Common myeloid progenitor, CD34-positive (primary cell): ENCODE measurements at regions not wholly inside any gene's neighbourhood (a gene's known extent, or its start where the extent isn't known, plus 50 kb on each side); places are given as distances from the start of the nearest gene placed in this dataset.

Experiments used
- CTCF ChIA-PET: fragments of 350-600 bp; sonication (Branson Sonifier 250); formaldehyde crosslinking; loops from one replicate; lab custom pipeline; 2021; ENCODE audit warnings: antibody characterized with exemption; lab: Charles Lee
- POLR2A ChIA-PET: fragments of 350-600 bp; sonication (Branson Sonifier 250); formaldehyde crosslinking; loops from one replicate; lab custom pipeline; 2021; ENCODE audit warnings: antibody characterized with exemption; lab: Charles Lee
- DNase-seq, 3 donors: peaks; one replicate each; pipeline versions ENCODE4 v3.0.0 to v3.0.0-alpha.2; 2013
- H3K27ac ChIP-seq, 2 experiments: 1 replicate in 1 of 2; 2 replicates in 1 of 2; pipeline ENCODE4 v1.7.0; 2013; ENCODE audit warnings: inconsistent platforms in 2 of 2, low read length in 2 of 2, mild to moderate bottlenecking in 2 of 2, low read depth in 1 of 2, moderate library complexity in 1 of 2; ENCODE audit not compliant: severe bottlenecking in 2 of 2, insufficient read depth in 1 of 2, poor library complexity in 1 of 2
- H3K27me3 ChIP-seq, 5 experiments: replicated peaks in 2 of 5; 1 replicate in 3 of 5; 2 replicates in 2 of 5; pipeline versions ENCODE4 v1.6.1 to v1.7.0; 2013; ENCODE audit warnings: low read length in 4 of 5, mild to moderate bottlenecking in 2 of 5, moderate library complexity in 2 of 5, inconsistent platforms in 1 of 5; ENCODE audit not compliant: insufficient read depth in 5 of 5, control insufficient read depth in 4 of 5
- H3K36me3 ChIP-seq, 4 experiments: 1 replicate in 2 of 4; 2 replicates in 2 of 4; pipeline versions ENCODE4 v1.6.1 to v1.7.0; 2013; ENCODE audit warnings: low read length in 3 of 4, control low read depth in 1 of 4, mild to moderate bottlenecking in 1 of 4; ENCODE audit not compliant: control insufficient read depth in 4 of 4, insufficient read depth in 4 of 4
- H3K4me1 ChIP-seq, 4 experiments: 1 replicate in 3 of 4; 2 replicates in 1 of 4; pipeline versions ENCODE4 v1.6.1 to v1.7.1; 2013; ENCODE audit warnings: low read length in 3 of 4, mild to moderate bottlenecking in 3 of 4, control low read depth in 1 of 4, inconsistent platforms in 1 of 4, moderate library complexity in 1 of 4; ENCODE audit not compliant: control insufficient read depth in 4 of 4, insufficient read depth in 4 of 4; ENCODE audit errors: control extremely low read depth in 1 of 4
- H3K4me3 ChIP-seq, 7 experiments: 1 replicate in 4 of 7; 2 replicates in 3 of 7; pipeline versions ENCODE4 v1.5.1 to v1.7.0; 2013; ENCODE audit warnings: mild to moderate bottlenecking in 7 of 7, low read length in 6 of 7, moderate library complexity in 6 of 7, inconsistent platforms in 2 of 7, low read depth in 2 of 7, control low read depth in 1 of 7; ENCODE audit not compliant: insufficient read depth in 4 of 7, control insufficient read depth in 1 of 7; ENCODE audit errors: extremely low read depth in 1 of 7
- H3K9me3 ChIP-seq, 5 experiments: 1 replicate in 4 of 5; 2 replicates in 1 of 5; pipeline versions ENCODE4 v1.6.1 to v1.7.1; 2013; ENCODE audit warnings: low read length in 4 of 5, mild to moderate bottlenecking in 2 of 5, inconsistent platforms in 1 of 5, low read depth in 1 of 5, moderate library complexity in 1 of 5; ENCODE audit not compliant: control insufficient read depth in 4 of 5, insufficient read depth in 2 of 5; ENCODE audit errors: control extremely low read depth in 1 of 5
- WGBS: methylation state at CpG from one replicate; pipeline ENCODE4 v1.1.5; 2013; ENCODE audit not compliant: insufficient coverage; 5-methylcytosine and 5-hydroxymethylcytosine counted together

DNA sequence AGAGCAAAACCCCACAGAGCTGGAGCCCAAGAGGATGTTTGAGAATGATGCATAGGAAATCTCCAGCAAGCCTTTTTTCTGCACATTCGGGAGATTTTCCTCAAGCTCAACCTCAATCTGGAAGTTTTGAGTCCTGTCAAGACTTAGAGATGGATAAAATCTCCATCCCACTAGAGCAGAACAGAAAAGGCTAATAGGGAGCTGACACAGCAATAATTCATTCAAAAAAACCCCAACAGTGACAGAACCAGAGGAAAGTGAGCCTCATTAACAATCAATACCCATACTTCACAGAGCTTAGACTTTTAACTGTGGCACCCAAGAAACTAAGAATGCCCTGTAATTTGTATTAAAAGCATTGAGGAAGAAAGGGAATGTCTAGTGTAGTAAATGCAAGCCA is 115.9 kb upstream of the BDNF start:
- Histone ChIP-seq H3K36me3 (no peaks in the 10 kb centered on the region), H3K4me3 (no peak overlapping the region), H3K4me1 (no peaks in the 10 kb centered on the region), H3K9me3 (no peaks in the 10 kb centered on the region), H3K27ac (no peak overlapping the region), H3K27me3 (peaks cover 0 to 2% (median 0%) of the 10 kb centered on the region in 5 experiments)
- 80% methylated on average over 1 of the region's 1 CpG for WGBS
- no peak for DNase-seq
- ChIA-PET POLR2A (no interaction called here), CTCF (no interaction called here)

- Histone ChIP-seq H3K4me1 (no peaks in the 10 kb centered on the region), H3K36me3 (no peaks in the 10 kb centered on the region), H3K27ac (no peak overlapping the region), H3K9me3 (no peaks in the 10 kb centered on the region), H3K4me3 (no peak overlapping the region), H3K27me3 (peaks cover 0 to 2% (median 0%) of the 10 kb centered on the region in 5 experiments)
- ChIA-PET POLR2A (no interaction called here), CTCF (no interaction called here)
- no peak for DNase-seq
- WGBS, result 100% methylated on average over 2 of the region's 2 CpGs
Measured at GRCh38 chr11:27812341-27812740, 112.1 kb upstream of the BDNF start.

DNA sequence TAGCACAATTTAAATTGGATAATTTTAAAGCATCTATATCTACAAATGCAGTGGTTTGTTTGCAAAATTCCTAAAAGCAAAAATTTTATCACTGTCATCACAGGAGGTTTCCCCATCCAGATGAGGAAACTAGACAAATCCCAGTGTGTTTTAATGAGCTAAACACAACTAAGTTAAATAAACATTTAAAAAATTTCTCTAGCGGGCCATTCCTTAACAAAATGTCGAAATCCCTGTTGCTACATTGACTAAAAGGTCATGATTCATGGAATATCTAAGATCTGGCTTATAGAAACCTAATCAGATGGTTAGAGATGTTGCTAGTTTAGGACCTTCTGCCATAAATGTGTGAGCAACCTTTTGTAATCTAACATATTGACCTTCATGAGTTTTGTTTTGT is 107.3 kb upstream of the BDNF start:
- DNase-seq, result no peak
- H3K4me1 ChIP-seq, result no peaks in the 10 kb centered on the region
- WGBS, result no CpG with 5 or more reads among the region's 2 CpGs
- no peaks in the 10 kb centered on the region for H3K9me3 ChIP-seq
- ChIA-PET CTCF (no interaction called here), POLR2A (no interaction called here)
- H3K27ac ChIP-seq, result no peak overlapping the region
- no peaks in the 10 kb centered on the region for H3K36me3 ChIP-seq
- H3K27me3 ChIP-seq, result no peaks in the 10 kb centered on the region
- H3K4me3 ChIP-seq, result no peak overlapping the region

DNA sequence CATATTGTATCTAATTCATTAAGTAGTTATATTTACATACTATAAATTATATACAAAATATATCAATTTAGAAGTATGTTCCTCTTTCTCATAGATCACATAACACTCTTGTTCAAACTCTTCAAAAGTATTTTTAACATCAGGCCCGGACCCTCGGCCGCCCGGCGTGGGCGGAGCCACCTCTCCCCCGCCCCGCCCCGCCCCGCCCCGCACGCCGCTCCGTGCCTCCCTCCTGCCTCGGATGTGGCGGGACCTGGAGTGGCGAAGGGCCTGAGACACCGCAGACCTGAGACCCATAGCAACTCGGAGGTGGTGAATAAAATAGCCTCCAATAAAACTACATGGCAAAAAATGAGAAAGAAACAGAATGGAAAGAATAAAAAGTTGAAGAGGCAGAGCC is 105.9 kb upstream of the BDNF start:
- Histone ChIP-seq H3K4me3 (no peak overlapping the region), H3K27ac (no peak overlapping the region), H3K4me1 (no peaks in the 10 kb centered on the region), H3K36me3 (no peaks in the 10 kb centered on the region), H3K27me3 (no peaks in the 10 kb centered on the region), H3K9me3 (no peaks in the 10 kb centered on the region)
- no peak for DNase-seq
- ChIA-PET CTCF (no interaction called here), POLR2A (no interaction called here)
- 49% methylated on average over 8 of the region's 19 CpGs for WGBS

- no peak for DNase-seq
- no peaks in the 10 kb centered on the region for H3K27me3 ChIP-seq
- H3K27ac ChIP-seq, result no peak overlapping the region
- H3K4me3 ChIP-seq, result no peak overlapping the region
- H3K9me3 ChIP-seq, result no peaks in the 10 kb centered on the region
- 9% methylated on average over 6 of the region's 9 CpGs for WGBS
- H3K36me3 ChIP-seq, result no peaks in the 10 kb centered on the region
- POLR2A ChIA-PET, result no interaction called here
- CTCF ChIA-PET, result no interaction called here
- no peaks in the 10 kb centered on the region for H3K4me1 ChIP-seq
Measured at GRCh38 chr11:27795955-27796861, 96.0 kb upstream of the BDNF start.

DNA sequence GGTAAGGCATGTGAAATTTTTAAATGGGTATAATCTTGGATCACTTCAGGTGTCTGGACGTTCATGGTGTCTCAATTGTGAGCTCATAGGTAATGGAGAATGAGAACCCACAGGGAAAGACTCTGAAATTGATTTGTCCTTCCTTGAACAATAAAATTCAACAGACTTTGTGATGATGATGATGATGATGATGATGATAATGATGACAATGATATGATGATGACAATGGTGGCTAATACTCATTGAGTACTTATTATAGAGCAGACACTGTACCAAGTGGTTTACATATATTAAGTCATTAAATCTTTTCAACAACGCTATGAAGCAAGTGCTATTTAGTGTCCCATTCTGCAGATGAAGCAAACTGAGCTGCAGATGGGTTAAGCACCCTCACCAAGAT is 86.6 kb upstream of the BDNF start:
- Histone ChIP-seq H3K4me3 (no peak overlapping the region), H3K4me1 (no peaks in the 10 kb centered on the region), H3K9me3 (no peaks in the 10 kb centered on the region), H3K27me3 (no peaks in the 10 kb centered on the region), H3K27ac (no peak overlapping the region), H3K36me3 (no peaks in the 10 kb centered on the region)
- no peak for DNase-seq
- WGBS, result 89% methylated on average over 2 of the region's 2 CpGs
- CTCF ChIA-PET, result no interaction called here
- POLR2A ChIA-PET, result no interaction called here

- no peak overlapping the region for H3K4me3 ChIP-seq
- no peaks in the 10 kb centered on the region for H3K9me3 ChIP-seq
- POLR2A ChIA-PET, result no interaction called here
- H3K4me1 ChIP-seq, result no peaks in the 10 kb centered on the region
- WGBS, result 100% methylated on average over 2 of the region's 2 CpGs
- no peaks in the 10 kb centered on the region for H3K36me3 ChIP-seq
- H3K27me3 ChIP-seq, result no peaks in the 10 kb centered on the region
- CTCF ChIA-PET, result no interaction called here
- H3K27ac ChIP-seq, result no peak overlapping the region
- no peak for DNase-seq
Measured at GRCh38 chr11:27786331-27786730, 86.1 kb upstream of the BDNF start.
